HG02623 (cell line): ENCODE measurements at regions not wholly inside any gene's neighbourhood (a gene's known extent, or its start where the extent isn't known, plus 50 kb on each side); places are given as distances from the start of the nearest gene placed in this dataset.
"Not testable (repeated sequence)": the region's sequence is repeated elsewhere in the genome, so short reads cannot be mapped to it uniquely, and the experiment has no call there.

Source experiments
- ATAC-seq: cut with Tn5 transposase; IDR thresholded peaks from one replicate; pipeline ENCODE4 v1.9.1; 2021; ENCODE audit warnings: moderate library complexity; ENCODE audit not compliant: unreplicated experiment

GRCh38 chr3:69490971-69491370 is 105.1 kb upstream of the FRMD4B start:
- no peak for ATAC-seq

- no peak for ATAC-seq
Observed at GRCh38 chr3:69490235-69490634, 104.3 kb upstream of the FRMD4B start.

- ATAC-seq: no peak
Observed at GRCh38 chr3:69488026-69488425, 102.1 kb upstream of the FRMD4B start.

GRCh38 chr3:69485489-69485888 is 99.6 kb upstream of the FRMD4B start:
- ATAC-seq: no peak

GRCh38 chr3:69484507-69485393 is 98.9 kb upstream of the FRMD4B start:
- no peak for ATAC-seq

GRCh38 chr3:69483449-69483848 is 97.6 kb upstream of the FRMD4B start:
- no peak for ATAC-seq

GRCh38 chr3:69480986-69481385 is 95.1 kb upstream of the FRMD4B start:
- not testable (repeated sequence) for ATAC-seq

- no peak for ATAC-seq
Observed at GRCh38 chr3:69474186-69474585, 88.3 kb upstream of the FRMD4B start.

GRCh38 chr3:69472093-69472492 is 86.2 kb upstream of the FRMD4B start:
- ATAC-seq: no peak

GRCh38 chr3:69463531-69463930 is 77.6 kb upstream of the FRMD4B start:
- ATAC-seq: no peak

- no peak for ATAC-seq
Observed at GRCh38 chr3:69462826-69463100, 76.9 kb upstream of the FRMD4B start.

GRCh38 chr3:69462022-69462825 is 76.3 kb upstream of the FRMD4B start:
- no peak for ATAC-seq

GRCh38 chr3:69460034-69460433 is 74.1 kb upstream of the FRMD4B start:
- no peak for ATAC-seq

- no peak for ATAC-seq
Observed at GRCh38 chr3:69458803-69459365, 73.0 kb upstream of the FRMD4B start.

GRCh38 chr3:69456631-69457030 is 70.7 kb upstream of the FRMD4B start:
- ATAC-seq: no peak

- no peak for ATAC-seq
Observed at GRCh38 chr3:69454204-69454787, 68.4 kb upstream of the FRMD4B start.

- no peak for ATAC-seq
Observed at GRCh38 chr3:69452295-69452694, 66.4 kb upstream of the FRMD4B start.

- ATAC-seq: no peak
Observed at GRCh38 chr3:69451594-69451993, 65.7 kb upstream of the FRMD4B start.

- ATAC-seq: no peak
Observed at GRCh38 chr3:69448877-69449276, 63.0 kb upstream of the FRMD4B start.

- no peak for ATAC-seq
Observed at GRCh38 chr3:69446402-69447072, 60.6 kb upstream of the FRMD4B start.

GRCh38 chr3:69445498-69445897 is 59.6 kb upstream of the FRMD4B start:
- ATAC-seq: no peak
